ENCODE measurements at regions not wholly inside any gene's neighbourhood (a gene's known extent, or its start where the extent isn't known, plus 50 kb on each side); places are given as distances from the start of the nearest gene placed in this dataset.

DNA sequence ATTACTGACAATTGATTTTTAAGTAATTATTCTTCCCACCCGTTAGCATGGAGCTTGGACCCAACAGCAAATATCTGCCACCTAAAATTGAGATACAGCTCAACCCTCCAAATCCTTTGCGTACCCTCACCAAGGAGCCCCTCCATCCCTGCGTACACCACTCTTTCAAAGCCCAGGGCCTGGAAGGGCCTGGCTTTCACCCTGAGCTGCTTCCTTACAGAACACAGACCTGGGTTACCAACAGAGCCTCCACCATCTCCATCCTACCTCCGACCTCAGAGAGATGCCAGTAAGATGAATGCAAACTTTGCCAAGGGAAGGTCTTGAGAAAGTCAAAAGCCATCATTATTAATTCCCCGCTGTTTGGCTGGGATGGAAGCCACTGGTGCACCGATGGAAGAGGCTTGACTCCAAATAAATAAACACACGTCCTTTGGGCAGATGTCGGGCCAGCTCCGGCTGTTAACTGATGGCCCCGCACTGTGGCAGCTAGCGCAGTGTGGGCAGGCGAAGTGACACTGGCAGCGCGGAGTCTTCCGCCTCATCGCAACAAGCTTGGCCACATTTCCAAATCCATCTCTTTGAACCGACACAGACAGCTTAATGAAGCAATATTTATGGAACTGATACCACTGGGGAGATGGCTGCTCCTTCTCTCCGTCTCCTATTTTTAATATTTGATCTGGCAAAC, 150.2 kb upstream of the VSTM2B start:
- DNase-seq (ENCODE audit: low read depth, low spot score) = no peak
- POLR2A ChIA-PET = no interaction called here
- no peak overlapping the region for H3K27ac ChIP-seq (ENCODE audit: low read depth, low read length)
- no peaks in the 10 kb centered on the region for H3K27me3 ChIP-seq (ENCODE audit: control insufficient read depth, insufficient read depth, low read length)
- CTCF ChIA-PET = no interaction called here
- TF ChIP-seq, protein P1, sequence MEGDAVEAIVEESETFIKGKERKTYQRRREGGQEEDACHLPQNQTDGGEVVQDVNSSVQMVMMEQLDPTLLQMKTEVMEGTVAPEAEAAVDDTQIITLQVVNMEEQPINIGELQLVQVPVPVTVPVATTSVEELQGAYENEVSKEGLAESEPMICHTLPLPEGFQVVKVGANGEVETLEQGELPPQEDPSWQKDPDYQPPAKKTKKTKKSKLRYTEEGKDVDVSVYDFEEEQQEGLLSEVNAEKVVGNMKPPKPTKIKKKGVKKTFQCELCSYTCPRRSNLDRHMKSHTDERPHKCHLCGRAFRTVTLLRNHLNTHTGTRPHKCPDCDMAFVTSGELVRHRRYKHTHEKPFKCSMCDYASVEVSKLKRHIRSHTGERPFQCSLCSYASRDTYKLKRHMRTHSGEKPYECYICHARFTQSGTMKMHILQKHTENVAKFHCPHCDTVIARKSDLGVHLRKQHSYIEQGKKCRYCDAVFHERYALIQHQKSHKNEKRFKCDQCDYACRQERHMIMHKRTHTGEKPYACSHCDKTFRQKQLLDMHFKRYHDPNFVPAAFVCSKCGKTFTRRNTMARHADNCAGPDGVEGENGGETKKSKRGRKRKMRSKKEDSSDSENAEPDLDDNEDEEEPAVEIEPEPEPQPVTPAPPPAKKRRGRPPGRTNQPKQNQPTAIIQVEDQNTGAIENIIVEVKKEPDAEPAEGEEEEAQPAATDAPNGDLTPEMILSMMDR (IDR thresholded peaks at IDR 0.05; ENCODE audit: low read depth, low read length) = no peak
- peaks cover 72% of the 10 kb centered on the region for H3K9me3 ChIP-seq (ENCODE audit: control insufficient read depth, insufficient read depth, low read length)
- H3K4me3 ChIP-seq (ENCODE audit: low read depth, low read length) = no peak overlapping the region

GRCh38 chr19:29376855-29377354, 148.9 kb upstream of the VSTM2B start:
- Histone ChIP-seq H3K27me3 (ENCODE audit: control insufficient read depth, insufficient read depth, low read length) (no peaks in the 10 kb centered on the region), H3K4me3 (ENCODE audit: low read depth, low read length) (no peak overlapping the region), H3K27ac (ENCODE audit: low read depth, low read length) (no peak overlapping the region), H3K9me3 (ENCODE audit: control insufficient read depth, insufficient read depth, low read length) (peaks cover 75% of the 10 kb centered on the region)
- TF ChIP-seq, protein P1 (IDR thresholded peaks at IDR 0.05; ENCODE audit: low read depth, low read length) = no peak
- no peak for DNase-seq (ENCODE audit: low read depth, low spot score)
- CTCF ChIA-PET = no interaction called here
- POLR2A ChIA-PET = no interaction called here

DNA sequence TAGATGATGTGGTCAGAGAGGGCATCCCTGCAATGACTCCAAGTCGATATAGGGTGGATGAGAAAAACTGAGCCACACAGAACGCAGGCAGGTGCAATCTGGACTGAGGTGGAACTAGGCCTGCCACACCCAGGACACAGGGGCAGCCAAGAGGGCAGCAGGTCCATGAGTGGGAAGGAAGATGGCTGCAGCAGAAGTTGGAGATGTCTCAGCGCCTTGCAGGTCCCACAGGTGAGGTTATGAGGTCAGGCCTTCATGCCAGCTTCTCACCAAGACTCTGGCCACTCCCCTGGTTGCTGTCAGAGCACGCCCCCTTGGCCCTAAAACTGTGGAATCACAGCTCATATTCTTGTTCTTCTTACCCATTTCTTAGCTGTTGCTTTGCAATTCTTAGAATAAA, 147.7 kb upstream of the VSTM2B start:
- DNase-seq (ENCODE audit: low read depth, low spot score) = no peak
- ChIA-PET CTCF (no interaction called here), POLR2A (no interaction called here)
- H3K27me3 ChIP-seq (ENCODE audit: control insufficient read depth, insufficient read depth, low read length) = no peaks in the 10 kb centered on the region
- no peak overlapping the region for H3K27ac ChIP-seq (ENCODE audit: low read depth, low read length)
- TF ChIP-seq, protein P1 (IDR thresholded peaks at IDR 0.05; ENCODE audit: low read depth, low read length) = no peak
- H3K9me3 ChIP-seq (ENCODE audit: control insufficient read depth, insufficient read depth, low read length) = peaks cover 70% of the 10 kb centered on the region
- H3K4me3 ChIP-seq (ENCODE audit: low read depth, low read length) = no peak overlapping the region

GRCh38 chr19:29378543-29379080, 147.2 kb upstream of the VSTM2B start:
- CTCF ChIA-PET = no interaction called here
- TF ChIP-seq, protein P1 (IDR thresholded peaks at IDR 0.05; ENCODE audit: low read depth, low read length) = no peak

GRCh38 chr19:29379257-29380021, 146.4 kb upstream of the VSTM2B start:
- TF ChIP-seq, protein P1 (IDR thresholded peaks at IDR 0.05; ENCODE audit: low read depth, low read length) = no peak

More at GRCh38 chr19:29378543-29379080, 147.2 kb upstream of the VSTM2B start:
- DNase-seq (ENCODE audit: low read depth, low spot score) = no peak
- no peaks in the 10 kb centered on the region for H3K27me3 ChIP-seq (ENCODE audit: control insufficient read depth, insufficient read depth, low read length)
- POLR2A ChIA-PET = no interaction called here
- H3K4me3 ChIP-seq (ENCODE audit: low read depth, low read length) = no peak overlapping the region
- H3K27ac ChIP-seq (ENCODE audit: low read depth, low read length) = no peak overlapping the region
- peaks cover 66% of the 10 kb centered on the region for H3K9me3 ChIP-seq (ENCODE audit: control insufficient read depth, insufficient read depth, low read length)

More at GRCh38 chr19:29379257-29380021, 146.4 kb upstream of the VSTM2B start:
- Histone ChIP-seq H3K4me3 (ENCODE audit: low read depth, low read length) (no peak overlapping the region), H3K27ac (ENCODE audit: low read depth, low read length) (no peak overlapping the region), H3K27me3 (ENCODE audit: control insufficient read depth, insufficient read depth, low read length) (no peaks in the 10 kb centered on the region), H3K9me3 (ENCODE audit: control insufficient read depth, insufficient read depth, low read length) (peaks cover 67% of the 10 kb centered on the region)
- CTCF ChIA-PET = no interaction called here
- no peak for DNase-seq (ENCODE audit: low read depth, low spot score)
- POLR2A ChIA-PET = no interaction called here
